ENCODE measurements at regions not wholly inside any gene's neighbourhood (a gene's known extent, or its start where the extent isn't known, plus 50 kb on each side); places are given as distances from the start of the nearest gene placed in this dataset.

DNA sequence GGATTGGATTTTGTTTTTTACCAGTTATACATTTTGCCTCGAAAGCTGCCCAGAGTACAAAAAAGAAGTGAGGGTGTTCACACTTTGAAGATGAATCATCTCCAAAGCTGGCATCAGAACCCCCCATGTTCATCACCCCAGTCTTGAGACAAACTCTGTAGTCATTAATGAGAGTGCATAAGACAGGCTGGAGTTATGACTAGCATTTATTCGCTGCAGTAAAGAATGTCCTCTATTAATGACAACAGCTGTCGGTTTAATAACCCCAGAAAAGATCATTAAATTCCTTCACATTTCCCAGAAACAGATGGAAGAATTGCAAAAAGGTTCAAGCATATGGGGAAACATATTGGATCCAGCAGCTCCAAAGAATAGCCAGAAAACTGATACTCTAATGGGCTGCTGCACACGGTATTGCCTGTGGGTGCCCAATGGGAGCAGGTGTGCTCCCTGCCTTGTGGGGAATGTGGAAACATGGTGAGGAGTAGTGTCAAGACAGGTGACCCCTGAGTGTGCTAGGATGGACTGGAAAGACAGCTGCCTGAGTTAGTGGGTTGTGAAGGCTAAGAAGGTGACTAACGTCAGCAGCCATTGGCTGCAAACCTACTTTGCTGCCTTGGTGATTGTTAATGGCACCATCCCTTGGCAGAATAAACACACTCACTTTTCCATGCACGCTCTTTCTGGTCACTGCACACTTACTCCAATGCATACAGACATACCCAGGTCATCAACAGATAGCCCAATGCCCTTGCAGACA lies 81.9 kb downstream of the AIPL1 start:
- no peak for TF ChIP-seq CSDC2 (CRISPR knock-in tag; IDR thresholded peaks at IDR 0.05)
- TF ChIP-seq, protein P1, sequence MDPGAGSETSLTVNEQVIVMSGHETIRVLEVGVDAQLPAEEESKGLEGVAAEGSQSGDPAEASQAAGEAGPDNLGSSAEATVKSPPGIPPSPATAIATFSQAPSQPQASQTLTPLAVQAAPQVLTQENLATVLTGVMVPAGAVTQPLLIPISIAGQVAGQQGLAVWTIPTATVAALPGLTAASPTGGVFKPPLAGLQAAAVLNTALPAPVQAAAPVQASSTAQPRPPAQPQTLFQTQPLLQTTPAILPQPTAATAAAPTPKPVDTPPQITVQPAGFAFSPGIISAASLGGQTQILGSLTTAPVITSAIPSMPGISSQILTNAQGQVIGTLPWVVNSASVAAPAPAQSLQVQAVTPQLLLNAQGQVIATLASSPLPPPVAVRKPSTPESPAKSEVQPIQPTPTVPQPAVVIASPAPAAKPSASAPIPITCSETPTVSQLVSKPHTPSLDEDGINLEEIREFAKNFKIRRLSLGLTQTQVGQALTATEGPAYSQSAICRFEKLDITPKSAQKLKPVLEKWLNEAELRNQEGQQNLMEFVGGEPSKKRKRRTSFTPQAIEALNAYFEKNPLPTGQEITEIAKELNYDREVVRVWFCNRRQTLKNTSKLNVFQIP (CRISPR knock-in tag; IDR thresholded peaks at IDR 0.05; ENCODE audit: borderline replicate concordance, low read depth) = no peak
- TF ChIP-seq ZC3H10 (CRISPR knock-in tag; IDR thresholded peaks at IDR 0.05) = no peak
- TF ChIP-seq, protein P2, sequence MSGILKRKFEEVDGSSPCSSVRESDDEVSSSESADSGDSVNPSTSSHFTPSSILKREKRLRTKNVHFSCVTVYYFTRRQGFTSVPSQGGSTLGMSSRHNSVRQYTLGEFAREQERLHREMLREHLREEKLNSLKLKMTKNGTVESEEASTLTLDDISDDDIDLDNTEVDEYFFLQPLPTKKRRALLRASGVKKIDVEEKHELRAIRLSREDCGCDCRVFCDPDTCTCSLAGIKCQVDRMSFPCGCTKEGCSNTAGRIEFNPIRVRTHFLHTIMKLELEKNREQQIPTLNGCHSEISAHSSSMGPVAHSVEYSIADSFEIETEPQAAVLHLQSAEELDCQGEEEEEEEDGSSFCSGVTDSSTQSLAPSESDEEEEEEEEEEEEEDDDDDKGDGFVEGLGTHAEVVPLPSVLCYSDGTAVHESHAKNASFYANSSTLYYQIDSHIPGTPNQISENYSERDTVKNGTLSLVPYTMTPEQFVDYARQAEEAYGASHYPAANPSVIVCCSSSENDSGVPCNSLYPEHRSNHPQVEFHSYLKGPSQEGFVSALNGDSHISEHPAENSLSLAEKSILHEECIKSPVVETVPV (CRISPR knock-in tag; IDR thresholded peaks at IDR 0.05) = no peak
- TF ChIP-seq, protein P3, sequence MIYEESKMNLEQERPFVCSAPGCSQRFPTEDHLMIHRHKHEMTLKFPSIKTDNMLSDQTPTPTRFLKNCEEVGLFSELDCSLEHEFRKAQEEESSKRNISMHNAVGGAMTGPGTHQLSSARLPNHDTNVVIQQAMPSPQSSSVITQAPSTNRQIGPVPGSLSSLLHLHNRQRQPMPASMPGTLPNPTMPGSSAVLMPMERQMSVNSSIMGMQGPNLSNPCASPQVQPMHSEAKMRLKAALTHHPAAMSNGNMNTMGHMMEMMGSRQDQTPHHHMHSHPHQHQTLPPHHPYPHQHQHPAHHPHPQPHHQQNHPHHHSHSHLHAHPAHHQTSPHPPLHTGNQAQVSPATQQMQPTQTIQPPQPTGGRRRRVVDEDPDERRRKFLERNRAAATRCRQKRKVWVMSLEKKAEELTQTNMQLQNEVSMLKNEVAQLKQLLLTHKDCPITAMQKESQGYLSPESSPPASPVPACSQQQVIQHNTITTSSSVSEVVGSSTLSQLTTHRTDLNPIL (CRISPR knock-in tag; IDR thresholded peaks at IDR 0.05; ENCODE audit: low read depth) = no peak
- TF ChIP-seq ISL1 (CRISPR knock-in tag; IDR thresholded peaks at IDR 0.05) = no peak
- no peak for TF ChIP-seq SNAI2 (CRISPR knock-in tag; IDR thresholded peaks at IDR 0.05)
- ATAC-seq = no peak

DNA sequence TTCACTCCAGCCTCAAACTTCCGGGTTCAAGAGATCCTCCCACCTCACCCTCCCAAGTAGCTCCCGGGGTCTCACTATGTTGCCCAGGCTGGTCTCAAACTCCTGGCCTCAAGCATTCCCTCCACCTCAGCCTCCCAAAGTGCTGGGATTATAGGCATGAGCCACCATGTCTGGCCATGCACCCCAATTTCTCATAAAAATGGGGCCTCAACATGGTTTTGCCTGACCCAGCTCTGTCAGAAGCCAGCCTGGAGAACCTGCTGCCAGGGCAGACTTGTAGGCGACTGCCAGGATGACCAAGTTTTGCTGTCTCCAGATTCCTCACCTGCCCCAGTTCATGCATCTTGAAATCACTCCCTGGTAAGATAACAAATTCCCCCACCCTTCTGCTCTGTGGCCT lies 82.9 kb downstream of the AIPL1 start:
- ATAC-seq = no peak
- TF ChIP-seq ZFP3 (CRISPR knock-in tag; IDR thresholded peaks at IDR 0.05) (no peak), TCF4 (CRISPR knock-in tag; IDR thresholded peaks at IDR 0.05; ENCODE audit: borderline replicate concordance) (no peak), CSDC2 (CRISPR knock-in tag; IDR thresholded peaks at IDR 0.05) (no peak), SNAI2 (CRISPR knock-in tag; IDR thresholded peaks at IDR 0.05) (no peak), PPARA (CRISPR knock-in tag; IDR thresholded peaks at IDR 0.05; ENCODE audit: borderline replicate concordance) (no peak), ZNF565 (CRISPR knock-in tag; conservative IDR thresholded peaks at IDR 0.05; ENCODE audit: low read depth) (no peak)
- TF ChIP-seq, protein P2 (CRISPR knock-in tag; IDR thresholded peaks at IDR 0.05) = no peak
- TF ChIP-seq, protein P4, sequence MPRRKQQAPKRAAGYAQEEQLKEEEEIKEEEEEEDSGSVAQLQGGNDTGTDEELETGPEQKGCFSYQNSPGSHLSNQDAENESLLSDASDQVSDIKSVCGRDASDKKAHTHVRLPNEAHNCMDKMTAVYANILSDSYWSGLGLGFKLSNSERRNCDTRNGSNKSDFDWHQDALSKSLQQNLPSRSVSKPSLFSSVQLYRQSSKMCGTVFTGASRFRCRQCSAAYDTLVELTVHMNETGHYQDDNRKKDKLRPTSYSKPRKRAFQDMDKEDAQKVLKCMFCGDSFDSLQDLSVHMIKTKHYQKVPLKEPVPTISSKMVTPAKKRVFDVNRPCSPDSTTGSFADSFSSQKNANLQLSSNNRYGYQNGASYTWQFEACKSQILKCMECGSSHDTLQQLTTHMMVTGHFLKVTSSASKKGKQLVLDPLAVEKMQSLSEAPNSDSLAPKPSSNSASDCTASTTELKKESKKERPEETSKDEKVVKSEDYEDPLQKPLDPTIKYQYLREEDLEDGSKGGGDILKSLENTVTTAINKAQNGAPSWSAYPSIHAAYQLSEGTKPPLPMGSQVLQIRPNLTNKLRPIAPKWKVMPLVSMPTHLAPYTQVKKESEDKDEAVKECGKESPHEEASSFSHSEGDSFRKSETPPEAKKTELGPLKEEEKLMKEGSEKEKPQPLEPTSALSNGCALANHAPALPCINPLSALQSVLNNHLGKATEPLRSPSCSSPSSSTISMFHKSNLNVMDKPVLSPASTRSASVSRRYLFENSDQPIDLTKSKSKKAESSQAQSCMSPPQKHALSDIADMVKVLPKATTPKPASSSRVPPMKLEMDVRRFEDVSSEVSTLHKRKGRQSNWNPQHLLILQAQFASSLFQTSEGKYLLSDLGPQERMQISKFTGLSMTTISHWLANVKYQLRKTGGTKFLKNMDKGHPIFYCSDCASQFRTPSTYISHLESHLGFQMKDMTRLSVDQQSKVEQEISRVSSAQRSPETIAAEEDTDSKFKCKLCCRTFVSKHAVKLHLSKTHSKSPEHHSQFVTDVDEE (CRISPR knock-in tag; IDR thresholded peaks at IDR 0.05) = no peak

DNA sequence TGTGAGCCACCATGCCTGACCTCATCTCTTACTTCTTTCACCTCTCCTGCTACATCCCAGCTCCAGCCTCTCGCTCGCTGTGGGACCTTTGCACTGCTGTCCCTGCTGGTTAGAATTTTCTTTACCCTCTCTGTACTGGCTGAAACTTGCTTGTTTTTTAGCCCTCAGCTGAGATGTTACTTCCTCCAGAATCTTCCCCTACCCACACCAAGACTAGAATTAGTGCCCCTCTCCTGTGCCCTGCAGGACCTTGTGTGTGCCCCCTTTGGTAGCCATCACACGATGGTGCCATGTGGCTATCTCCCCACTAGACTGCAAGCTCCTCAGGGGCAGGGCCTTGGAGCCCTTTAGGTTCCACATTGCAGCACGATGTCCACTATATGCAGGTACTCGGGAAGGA lies 84.1 kb downstream of the AIPL1 start:
- no peak for ATAC-seq
- no peak for TF ChIP-seq ZC3H10 (CRISPR knock-in tag; IDR thresholded peaks at IDR 0.05)
- TF ChIP-seq ZFP30 (CRISPR knock-in tag; IDR thresholded peaks at IDR 0.05) = no peak
- no peak for TF ChIP-seq ARNTL (CRISPR knock-in tag; IDR thresholded peaks at IDR 0.05; ENCODE audit: borderline replicate concordance, low read depth)
- TF ChIP-seq ZNF565 (CRISPR knock-in tag; conservative IDR thresholded peaks at IDR 0.05; ENCODE audit: low read depth) = no peak
- TF ChIP-seq ESRRG (CRISPR knock-in tag; IDR thresholded peaks at IDR 0.05) = no peak
- TF ChIP-seq, protein P3 (CRISPR knock-in tag; IDR thresholded peaks at IDR 0.05; ENCODE audit: low read depth) = no peak
- no peak for TF ChIP-seq GLIS3 (CRISPR knock-in tag; IDR thresholded peaks at IDR 0.05)
- no peak for TF ChIP-seq TCF4 (CRISPR knock-in tag; IDR thresholded peaks at IDR 0.05; ENCODE audit: borderline replicate concordance)
- no peak for TF ChIP-seq SNAI2 (CRISPR knock-in tag; IDR thresholded peaks at IDR 0.05)
- TF ChIP-seq ISL1 (CRISPR knock-in tag; IDR thresholded peaks at IDR 0.05) = no peak
- TF ChIP-seq CSDC2 (CRISPR knock-in tag; IDR thresholded peaks at IDR 0.05) = no peak
- no peak for TF ChIP-seq TOX (CRISPR knock-in tag; IDR thresholded peaks at IDR 0.05; ENCODE audit: borderline replicate concordance)
- no peak for TF ChIP-seq ZFP3 (CRISPR knock-in tag; IDR thresholded peaks at IDR 0.05)

All from SK-N-SH treated with all-trans-retinoic acid at 6 μM for 48 hours (cell line).